MCF 10A (cell line): ENCODE measurements at regions not wholly inside any gene's neighbourhood (a gene's known extent, or its start where the extent isn't known, plus 50 kb on each side); places are given as distances from the start of the nearest gene placed in this dataset.

Experiments
- BruUV-seq: library from RNA; stranded (reverse); fragments of 400-500 nt; replicated peaks from 2 replicates; lab custom pipeline; 2021; lab: Mats Ljungman, UMichigan
- CTCF ChIA-PET: fragments of 300-600 bp; sonication (Branson Sonifier 250); formaldehyde crosslinking; extraction: SDS; loops from one replicate; lab custom pipeline; 2021; ENCODE audit warnings: antibody characterized with exemption, inconsistent platforms; lab: Yijun Ruan, JAX
- POLR2A ChIA-PET: fragments of 300-600, 350-650 bp; sonication (Branson Sonifier 250); formaldehyde crosslinking; extraction: SDS; loops from one replicate; lab custom pipeline; 2020; ENCODE audit warnings: antibody characterized with exemption, inconsistent platforms; lab: Yijun Ruan, JAX
- DNase-seq: peaks from one replicate; pipeline ENCODE4 v3.0.0-alpha.2; 2018; ENCODE audit not compliant: unreplicated experiment
- H3K27ac Mint-ChIP-seq: one replicate; pipeline ENCODE4 v1.8.0; 2022; ENCODE audit warnings: mild to moderate bottlenecking, low read depth, mixed read lengths; ENCODE audit not compliant: unreplicated experiment
- H3K27me3 Mint-ChIP-seq: one replicate; pipeline ENCODE4 v1.8.0; 2022; ENCODE audit warnings: mixed read lengths; ENCODE audit not compliant: insufficient read depth, unreplicated experiment
- H3K36me3 Mint-ChIP-seq: one replicate; pipeline ENCODE4 v1.8.0; 2022; ENCODE audit warnings: mild to moderate bottlenecking, moderate library complexity, mixed read lengths; ENCODE audit not compliant: insufficient read depth, unreplicated experiment
- H3K4me1 Mint-ChIP-seq: one replicate; pipeline ENCODE4 v1.8.0; 2022; ENCODE audit warnings: mixed read lengths; ENCODE audit not compliant: insufficient read depth, unreplicated experiment
- H3K4me3 Mint-ChIP-seq: one replicate; pipeline ENCODE4 v1.8.0; 2022; ENCODE audit warnings: mild to moderate bottlenecking, moderate library complexity, mixed read lengths; ENCODE audit not compliant: unreplicated experiment
- H3K9me3 Mint-ChIP-seq: one replicate; pipeline ENCODE4 v1.8.0; 2022; ENCODE audit warnings: mixed read lengths; ENCODE audit not compliant: unreplicated experiment
- CTCF ChIP-seq: fragments of 200-600 bp; IDR thresholded peaks from one replicate; pipeline ENCODE4 v1.8.0; 2022; ENCODE audit warnings: antibody characterized with exemption, mild to moderate bottlenecking; ENCODE audit not compliant: unreplicated experiment
- intact Hi-C: fragments of 100-400 bp; cut with micrococcal nuclease; formaldehyde crosslinking; loops from 2 replicates; pipeline ENCODE4 v1.14.1; 2022

- intact Hi-C loops: no loop called here
- no peak for DNase-seq
- Mint-ChIP-seq H3K4me1 (no peaks in the 10 kb centered on the region), H3K27me3 (no peaks in the 10 kb centered on the region), H3K4me3 (no peak overlapping the region), H3K27ac (no peak overlapping the region), H3K9me3 (no peaks in the 10 kb centered on the region), H3K36me3 (no peaks in the 10 kb centered on the region)
- ChIA-PET POLR2A (interaction anchor here (0.7 kb wide), 1 partner anchor 97 kb away, joined by 3 read pairs; no protein-coding TSS in a partner anchor), CTCF (no interaction called here)
- no TSS peak for BruUV-seq
- no peak for TF ChIP-seq CTCF
Observed at GRCh38 chr13:63551731-63552130, 2136.1 kb upstream of the PCDH20 start.

GRCh38 chr13:63546524-63546923, 2130.9 kb upstream of the PCDH20 start:
- Mint-ChIP-seq H3K36me3 (peaks cover under 1% of the 10 kb centered on the region), H3K4me1 (no peaks in the 10 kb centered on the region), H3K27me3 (peaks cover 4% of the 10 kb centered on the region), H3K9me3 (no peaks in the 10 kb centered on the region), H3K4me3 (no peak overlapping the region), H3K27ac (no peak overlapping the region)
- intact Hi-C loops: no loop called here
- BruUV-seq: no TSS peak
- ChIA-PET CTCF (no interaction called here), POLR2A (no interaction called here)
- DNase-seq: no peak
- no peak for TF ChIP-seq CTCF

- no peak for DNase-seq
- ChIA-PET POLR2A (no interaction called here), CTCF (no interaction called here)
- Mint-ChIP-seq H3K9me3 (no peaks in the 10 kb centered on the region), H3K4me1 (no peaks in the 10 kb centered on the region), H3K36me3 (peaks cover 5% of the 10 kb centered on the region), H3K27ac (no peak overlapping the region), H3K4me3 (no peak overlapping the region), H3K27me3 (peaks cover 11% of the 10 kb centered on the region)
- TF ChIP-seq CTCF: no peak
- intact Hi-C loops: no loop called here
- BruUV-seq: no TSS peak
Observed at GRCh38 chr13:63542770-63543169, 2127.1 kb upstream of the PCDH20 start.

GRCh38 chr13:63541336-63541735, 2125.7 kb upstream of the PCDH20 start:
- H3K9me3 Mint-ChIP-seq: no peaks in the 10 kb centered on the region
- no TSS peak for BruUV-seq
- no peaks in the 10 kb centered on the region for H3K4me1 Mint-ChIP-seq
- peaks cover 11% of the 10 kb centered on the region for H3K27me3 Mint-ChIP-seq
- no peak for DNase-seq
- no peak for TF ChIP-seq CTCF
- no peak overlapping the region for H3K4me3 Mint-ChIP-seq
- POLR2A ChIA-PET: no interaction called here
- H3K27ac Mint-ChIP-seq: no peak overlapping the region
- H3K36me3 Mint-ChIP-seq: peaks cover 5% of the 10 kb centered on the region
- intact Hi-C loops: no loop called here
- CTCF ChIA-PET: interaction anchor here (0.7 kb wide), 1 partner anchor 54 kb away, joined by 3 read pairs; no protein-coding TSS in a partner anchor
